Smooth muscle cell (in vitro differentiated cells): ENCODE measurements at regions not wholly inside any gene's neighbourhood (a gene's known extent, or its start where the extent isn't known, plus 50 kb on each side); places are given as distances from the start of the nearest gene placed in this dataset.

ENCODE experiments used
- DNase-seq: peaks from one replicate; lab custom pipeline; 2025; ENCODE audit not compliant: unreplicated experiment; lab: John Stamatoyannopoulos, UW
- H2AFZ ChIP-seq: fragments of 200-600 bp; sonication (generic); 2 replicates; pipeline ENCODE4 v1.6.0; 2016; ENCODE audit warnings: antibody characterized with exemption, low read depth, mild to moderate bottlenecking
- H3F3A ChIP-seq: fragments of 200-600 bp; sonication (generic); 2 replicates; pipeline ENCODE4 v1.6.0; 2017; ENCODE audit warnings: antibody characterized with exemption, low read depth
- H3K27ac ChIP-seq: fragments of 200-600 bp; sonication (generic); 2 replicates; pipeline ENCODE4 v1.5.1; 2016; ENCODE audit warnings: low read depth, mild to moderate bottlenecking
- H3K27me3 ChIP-seq: fragments of 200-600 bp; sonication (generic); 2 replicates; pipeline ENCODE4 v1.6.1; 2016; ENCODE audit warnings: low read depth, mild to moderate bottlenecking
- H3K36me3 ChIP-seq: fragments of 200-600 bp; sonication (generic); 2 replicates; pipeline ENCODE4 v1.5.1; 2016; ENCODE audit warnings: low read depth
- H3K4me1 ChIP-seq: fragments of 200-600 bp; sonication (generic); 2 replicates; pipeline ENCODE4 v1.5.1; 2016; ENCODE audit warnings: low read depth
- H3K4me2 ChIP-seq: fragments of 200-600 bp; sonication (generic); 2 replicates; pipeline ENCODE4 v1.6.0; 2016; ENCODE audit warnings: mild to moderate bottlenecking
- H3K4me3 ChIP-seq: fragments of 200-600 bp; sonication (generic); 2 replicates; pipeline ENCODE4 v1.5.1; 2016; ENCODE audit warnings: mild to moderate bottlenecking
- H3K79me2 ChIP-seq: fragments of 200-600 bp; sonication (generic); 2 replicates; pipeline ENCODE4 v1.6.0; 2016; ENCODE audit warnings: low read depth, mild to moderate bottlenecking
- H3K9ac ChIP-seq: fragments of 200-600 bp; sonication (generic); 2 replicates; pipeline ENCODE4 v1.6.0; 2016; ENCODE audit warnings: low read depth
- H3K9me3 ChIP-seq: fragments of 200-600 bp; sonication (generic); replicated peaks from 2 replicates; pipeline ENCODE4 v1.5.1; 2016; ENCODE audit warnings: low read depth
- H4K20me1 ChIP-seq: fragments of 200-600 bp; sonication (generic); 2 replicates; pipeline ENCODE4 v1.6.0; 2016; ENCODE audit warnings: low read depth
- CTCF ChIP-seq: fragments of 200-600 bp; sonication (generic); IDR thresholded peaks from 2 replicates; pipeline ENCODE4 v1.5.1; 2017; ENCODE audit warnings: borderline replicate concordance, mild to moderate bottlenecking, antibody characterized with exemption; ENCODE audit not compliant: insufficient read depth, poor library complexity, severe bottlenecking
- WGBS: methylation state at CpG from one replicate; pipeline ENCODE4 v1.1.7; 2016; ENCODE audit warnings: low lambda C conversion rate; 5-methylcytosine and 5-hydroxymethylcytosine counted together

GRCh38 chr10:3514691-3515090 lies 270.3 kb downstream of the KLF6 start:
- H3F3A ChIP-seq = no peaks in the 10 kb centered on the region
- no peaks in the 10 kb centered on the region for H3K4me1 ChIP-seq
- H2AFZ ChIP-seq = no peak overlapping the region
- H3K27ac ChIP-seq = no peak overlapping the region
- 92% methylated on average over 7 of the region's 7 CpGs for WGBS
- H3K27me3 ChIP-seq = no peaks in the 10 kb centered on the region
- no peaks in the 10 kb centered on the region for H4K20me1 ChIP-seq
- DNase-seq = no peak
- TF ChIP-seq CTCF = no peak
- no peaks in the 10 kb centered on the region for H3K79me2 ChIP-seq
- H3K9ac ChIP-seq = no peak overlapping the region
- H3K4me2 ChIP-seq = no peak overlapping the region
- no peaks in the 10 kb centered on the region for H3K36me3 ChIP-seq
- no peaks in the 10 kb centered on the region for H3K9me3 ChIP-seq
- H3K4me3 ChIP-seq = no peak overlapping the region

GRCh38 chr10:3512263-3512662 lies 272.7 kb downstream of the KLF6 start:
- Histone ChIP-seq H2AFZ (no peak overlapping the region), H3K79me2 (no peaks in the 10 kb centered on the region), H3K36me3 (no peaks in the 10 kb centered on the region), H3K4me1 (no peaks in the 10 kb centered on the region), H3K4me3 (no peak overlapping the region), H3K4me2 (no peak overlapping the region), H3F3A (no peaks in the 10 kb centered on the region), H3K9me3 (no peaks in the 10 kb centered on the region), H3K27ac (no peak overlapping the region), H3K27me3 (no peaks in the 10 kb centered on the region), H4K20me1 (no peaks in the 10 kb centered on the region), H3K9ac (no peak overlapping the region)
- no peak for DNase-seq
- 84% methylated on average over 8 of the region's 8 CpGs for WGBS
- no peak for TF ChIP-seq CTCF

GRCh38 chr10:3511483-3511882 lies 273.5 kb downstream of the KLF6 start:
- Histone ChIP-seq H3F3A (no peaks in the 10 kb centered on the region), H3K27me3 (no peaks in the 10 kb centered on the region), H3K4me1 (no peaks in the 10 kb centered on the region), H3K9me3 (no peaks in the 10 kb centered on the region), H2AFZ (no peak overlapping the region), H3K27ac (no peak overlapping the region), H4K20me1 (no peaks in the 10 kb centered on the region), H3K4me2 (no peak overlapping the region), H3K79me2 (no peaks in the 10 kb centered on the region), H3K9ac (no peak overlapping the region), H3K4me3 (no peak overlapping the region), H3K36me3 (no peaks in the 10 kb centered on the region)
- TF ChIP-seq CTCF = no peak
- 92% methylated on average over 5 of the region's 5 CpGs for WGBS
- DNase-seq = no peak

GRCh38 chr10:3510741-3511140 lies 274.3 kb downstream of the KLF6 start:
- Histone ChIP-seq H3F3A (no peaks in the 10 kb centered on the region), H3K9ac (no peak overlapping the region), H3K79me2 (no peaks in the 10 kb centered on the region), H3K27me3 (no peaks in the 10 kb centered on the region), H3K9me3 (no peaks in the 10 kb centered on the region), H3K4me2 (no peak overlapping the region), H3K27ac (no peak overlapping the region), H3K36me3 (no peaks in the 10 kb centered on the region), H3K4me1 (no peaks in the 10 kb centered on the region), H4K20me1 (no peaks in the 10 kb centered on the region), H2AFZ (no peak overlapping the region), H3K4me3 (no peak overlapping the region)
- 88% methylated on average over 6 of the region's 6 CpGs for WGBS
- no peak for DNase-seq
- TF ChIP-seq CTCF = no peak
